Activated B cell treated with CpG ODN at 0.5 μM for 24 hours (primary cell): ENCODE measurements at regions not wholly inside any gene's neighbourhood (a gene's known extent, or its start where the extent isn't known, plus 50 kb on each side); places are given as distances from the start of the nearest gene placed in this dataset.
"Not testable (repeated sequence)": the region's sequence is repeated elsewhere in the genome, so short reads cannot be mapped to it uniquely, and the experiment has no call there.

ENCODE experiments used
- ATAC-seq: fragments of 200-7000 bp; cut with Tn5 transposase; one replicate; pipeline ENCODE4 v1.10.0; 2021; ENCODE audit warnings: low read depth, mild to moderate bottlenecking, moderate library complexity
- CTCF ChIA-PET: fragments of 350-600 bp; sonication (Branson Sonifier 250); formaldehyde crosslinking; loops from one replicate; lab custom pipeline; 2021; ENCODE audit warnings: antibody characterized with exemption; lab: Charles Lee
- POLR2A ChIA-PET: fragments of 350-600 bp; sonication (Branson Sonifier 250); formaldehyde crosslinking; loops from one replicate; lab custom pipeline; 2021; ENCODE audit warnings: antibody characterized with exemption; lab: Charles Lee
- DNase-seq: peaks from one replicate; pipeline ENCODE4 v3.0.0; 2022
- H3K27ac Mint-ChIP-seq: one replicate; pipeline ENCODE4 v1.8.0; 2020; ENCODE audit warnings: mixed read lengths
- H3K27me3 Mint-ChIP-seq: one replicate; pipeline ENCODE4 v1.8.0; 2021; ENCODE audit warnings: mixed read lengths
- H3K36me3 Mint-ChIP-seq: one replicate; pipeline ENCODE4 v1.8.0; 2021; ENCODE audit warnings: low read depth, mixed read lengths
- H3K4me1 Mint-ChIP-seq: one replicate; pipeline ENCODE4 v1.8.0; 2021; ENCODE audit warnings: mixed read lengths
- H3K4me3 Mint-ChIP-seq: one replicate; pipeline ENCODE4 v1.8.0; 2020; ENCODE audit warnings: mild to moderate bottlenecking, mixed read lengths
- H3K9me3 Mint-ChIP-seq: one replicate; pipeline ENCODE4 v1.8.0; 2020; ENCODE audit warnings: mixed read lengths
- intact Hi-C: fragments of 100-400 bp; cut with micrococcal nuclease; formaldehyde crosslinking; loops from one replicate; pipeline ENCODE4 v1.15.1; 2024
- TF ChIP-seq, protein P1 (sequence below): fragments of 200-600 bp; IDR thresholded peaks from one replicate; pipeline ENCODE4 v1.8.0; 2022; ENCODE audit warnings: antibody characterized with exemption, mild to moderate bottlenecking

DNA sequence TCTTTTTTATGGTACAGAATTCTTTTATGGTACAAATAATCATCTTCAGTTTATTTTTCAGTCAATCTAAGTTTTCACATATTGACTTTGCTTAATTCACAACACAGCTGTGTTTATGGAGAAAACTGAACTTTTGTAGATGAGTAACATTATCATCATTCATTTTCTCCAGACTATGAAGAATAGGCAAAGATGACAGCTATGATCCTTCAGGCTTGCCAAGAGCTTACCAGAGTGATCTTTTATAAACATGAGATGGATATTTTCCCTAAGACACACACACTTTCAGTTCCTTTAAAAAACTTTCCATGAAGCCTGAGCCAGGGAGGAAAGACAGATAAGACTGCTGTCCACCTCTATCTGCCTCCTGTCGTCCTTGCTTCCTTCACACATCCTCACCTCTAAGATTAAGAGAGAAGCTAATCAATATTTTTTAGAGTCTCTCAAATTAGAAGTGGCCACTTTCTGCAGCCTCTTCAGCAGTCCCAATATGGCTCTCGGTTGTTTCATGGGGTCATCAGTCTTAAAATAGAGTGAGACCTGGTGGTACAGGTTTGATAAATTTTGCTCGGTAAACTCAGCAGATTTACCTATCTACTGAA, 108.1 kb upstream of the SLC27A6 start:
- H3K4me1 Mint-ChIP-seq: no peaks in the 10 kb centered on the region
- TF ChIP-seq, protein P1, sequence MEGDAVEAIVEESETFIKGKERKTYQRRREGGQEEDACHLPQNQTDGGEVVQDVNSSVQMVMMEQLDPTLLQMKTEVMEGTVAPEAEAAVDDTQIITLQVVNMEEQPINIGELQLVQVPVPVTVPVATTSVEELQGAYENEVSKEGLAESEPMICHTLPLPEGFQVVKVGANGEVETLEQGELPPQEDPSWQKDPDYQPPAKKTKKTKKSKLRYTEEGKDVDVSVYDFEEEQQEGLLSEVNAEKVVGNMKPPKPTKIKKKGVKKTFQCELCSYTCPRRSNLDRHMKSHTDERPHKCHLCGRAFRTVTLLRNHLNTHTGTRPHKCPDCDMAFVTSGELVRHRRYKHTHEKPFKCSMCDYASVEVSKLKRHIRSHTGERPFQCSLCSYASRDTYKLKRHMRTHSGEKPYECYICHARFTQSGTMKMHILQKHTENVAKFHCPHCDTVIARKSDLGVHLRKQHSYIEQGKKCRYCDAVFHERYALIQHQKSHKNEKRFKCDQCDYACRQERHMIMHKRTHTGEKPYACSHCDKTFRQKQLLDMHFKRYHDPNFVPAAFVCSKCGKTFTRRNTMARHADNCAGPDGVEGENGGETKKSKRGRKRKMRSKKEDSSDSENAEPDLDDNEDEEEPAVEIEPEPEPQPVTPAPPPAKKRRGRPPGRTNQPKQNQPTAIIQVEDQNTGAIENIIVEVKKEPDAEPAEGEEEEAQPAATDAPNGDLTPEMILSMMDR: no peak
- no peak overlapping the region for H3K27ac Mint-ChIP-seq
- H3K27me3 Mint-ChIP-seq: no peaks in the 10 kb centered on the region
- ChIA-PET CTCF (no interaction called here), POLR2A (no interaction called here)
- H3K9me3 Mint-ChIP-seq: peaks cover 4% of the 10 kb centered on the region
- H3K4me3 Mint-ChIP-seq: no peak overlapping the region
- intact Hi-C loops: no loop called here
- no peaks in the 10 kb centered on the region for H3K36me3 Mint-ChIP-seq
- DNase-seq (no peak), ATAC-seq (no peak)

DNA sequence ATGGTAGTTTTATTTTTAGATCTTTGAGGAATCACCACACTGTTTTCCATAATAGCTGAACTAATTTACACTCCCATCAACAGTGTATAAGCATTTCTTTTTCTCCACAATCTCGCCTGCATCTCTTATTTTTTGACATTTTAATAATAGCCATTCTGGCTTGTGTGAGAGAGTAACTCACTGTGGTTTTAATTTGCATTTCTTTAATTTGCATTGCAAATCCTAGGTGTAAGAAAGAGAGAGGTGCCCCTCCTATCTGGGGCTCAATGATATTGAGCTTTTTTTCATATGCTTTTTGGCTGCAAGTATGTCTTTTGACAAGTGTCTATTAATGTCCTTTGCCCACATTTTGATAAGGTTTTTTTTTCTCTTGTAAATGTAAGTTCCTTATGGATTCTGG, 106.3 kb upstream of the SLC27A6 start:
- Mint-ChIP-seq H3K4me3 (no peak overlapping the region), H3K27ac (no peak overlapping the region), H3K4me1 (no peaks in the 10 kb centered on the region), H3K27me3 (no peaks in the 10 kb centered on the region), H3K36me3 (no peaks in the 10 kb centered on the region), H3K9me3 (peaks cover 4% of the 10 kb centered on the region)
- intact Hi-C loops: no loop called here
- CTCF ChIA-PET: no interaction called here
- TF ChIP-seq, protein P1: no peak
- DNase-seq (no peak), ATAC-seq (no peak)
- POLR2A ChIA-PET: no interaction called here

GRCh38 chr5:128861155-128861554, 104.1 kb upstream of the SLC27A6 start:
- DNase-seq, H3K36me3 Mint-ChIP-seq, H3K27me3 Mint-ChIP-seq, H3K4me1 Mint-ChIP-seq, H3K9me3 Mint-ChIP-seq, POLR2A ChIA-PET, intact Hi-C loops, ATAC-seq, CTCF ChIA-PET, H3K27ac Mint-ChIP-seq, H3K4me3 Mint-ChIP-seq: not testable (repeated sequence)

GRCh38 chr5:128869970-128870369, 95.3 kb upstream of the SLC27A6 start:
- intact Hi-C loops: no loop called here
- Mint-ChIP-seq H3K27me3 (no peaks in the 10 kb centered on the region), H3K36me3 (no peaks in the 10 kb centered on the region), H3K9me3 (peaks cover 3% of the 10 kb centered on the region), H3K4me1 (no peaks in the 10 kb centered on the region), H3K4me3 (no peak overlapping the region), H3K27ac (no peak overlapping the region)
- DNase-seq (no peak), ATAC-seq (no peak)
- ChIA-PET CTCF (no interaction called here), POLR2A (no interaction called here)
- TF ChIP-seq, protein P1: no peak

DNA sequence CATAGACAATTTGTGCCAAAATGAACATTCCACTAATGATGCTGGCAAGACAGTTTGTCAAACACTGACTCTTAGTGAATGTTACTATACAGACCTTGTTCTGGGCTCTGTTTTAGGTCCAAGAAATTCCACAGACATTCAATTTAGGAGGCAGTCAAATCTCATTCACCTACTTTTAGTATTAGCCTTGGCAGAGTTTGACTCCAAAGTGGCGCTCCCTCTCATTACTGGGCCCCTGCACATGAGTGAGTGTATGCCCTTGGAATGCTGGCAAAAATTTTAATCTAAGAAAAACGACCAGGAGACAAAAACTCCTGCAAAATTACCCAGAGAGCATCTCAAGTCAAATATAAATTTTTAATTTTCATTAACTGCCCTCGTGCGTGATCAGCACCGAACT, 94.9 kb upstream of the SLC27A6 start:
- intact Hi-C loops: no loop called here
- Mint-ChIP-seq H3K36me3 (no peaks in the 10 kb centered on the region), H3K27ac (no peak overlapping the region), H3K9me3 (peaks cover 3% of the 10 kb centered on the region), H3K27me3 (no peaks in the 10 kb centered on the region), H3K4me1 (no peaks in the 10 kb centered on the region), H3K4me3 (no peak overlapping the region)
- TF ChIP-seq, protein P1: no peak
- ChIA-PET CTCF (no interaction called here), POLR2A (no interaction called here)
- no peak for ATAC-seq
- no peak for DNase-seq

GRCh38 chr5:128870923-128871322, 94.4 kb upstream of the SLC27A6 start:
- Mint-ChIP-seq H3K9me3 (peaks cover 3% of the 10 kb centered on the region), H3K36me3 (no peaks in the 10 kb centered on the region), H3K4me3 (no peak overlapping the region), H3K4me1 (no peaks in the 10 kb centered on the region), H3K27me3 (no peaks in the 10 kb centered on the region), H3K27ac (no peak overlapping the region)
- ATAC-seq (no peak), DNase-seq (no peak)
- TF ChIP-seq, protein P1: no peak
- POLR2A ChIA-PET: no interaction called here
- intact Hi-C loops: no loop called here
- CTCF ChIA-PET: no interaction called here
